BE2C (cell line): ENCODE measurements at regions not wholly inside any gene's neighbourhood (a gene's known extent, or its start where the extent isn't known, plus 50 kb on each side); places are given as distances from the start of the nearest gene placed in this dataset.

Experiments
- DNase-seq: peaks from one replicate; pipeline ENCODE4 v3.0.0-alpha.2; 2020
- H3K27me3 ChIP-seq: fragments of 250-450 bp; sonication (Bioruptor Pico); 2 replicates; pipeline ENCODE4 v1.5.1; 2020; ENCODE audit warnings: mild to moderate bottlenecking
- H3K36me3 ChIP-seq: fragments of 250-450 bp; sonication (Bioruptor Pico); 2 replicates; pipeline ENCODE4 v1.5.1; 2020; ENCODE audit warnings: mild to moderate bottlenecking
- H3K4me1 ChIP-seq: fragments of 250-450 bp; sonication (Bioruptor Pico); 2 replicates; pipeline ENCODE4 v1.5.1; 2020
- H3K4me3 ChIP-seq: 2 replicates; pipeline ENCODE4 v1.5.1; 2011; ENCODE audit warnings: low read depth, low read length
- H3K9me3 ChIP-seq: fragments of 250-450 bp; sonication (Bioruptor Pico); 2 replicates; pipeline ENCODE4 v1.5.1; 2020
- CTCF ChIP-seq: IDR thresholded peaks from 2 replicates; pipeline ENCODE4 v1.5.1; 2012; ENCODE audit warnings: mild to moderate bottlenecking, low read depth, low read length

GRCh38 chr11:95349345-95349942 is 118.4 kb upstream of the SESN3 start:
- no peak for DNase-seq
- Histone ChIP-seq H3K4me1 (no peaks in the 10 kb centered on the region), H3K4me3 (no peak overlapping the region), H3K36me3 (no peaks in the 10 kb centered on the region), H3K9me3 (no peaks in the 10 kb centered on the region), H3K27me3 (no peaks in the 10 kb centered on the region)
- no peak for TF ChIP-seq CTCF

GRCh38 chr11:95346265-95346664 is 115.3 kb upstream of the SESN3 start:
- no peak overlapping the region for H3K4me3 ChIP-seq
- H3K27me3 ChIP-seq, result no peaks in the 10 kb centered on the region
- no peaks in the 10 kb centered on the region for H3K4me1 ChIP-seq
- no peak for DNase-seq
- no peak for TF ChIP-seq CTCF
- H3K36me3 ChIP-seq, result no peaks in the 10 kb centered on the region
- no peaks in the 10 kb centered on the region for H3K9me3 ChIP-seq

GRCh38 chr11:95345651-95346050 is 114.6 kb upstream of the SESN3 start:
- H3K27me3 ChIP-seq, result no peaks in the 10 kb centered on the region
- no peaks in the 10 kb centered on the region for H3K9me3 ChIP-seq
- H3K4me1 ChIP-seq, result no peaks in the 10 kb centered on the region
- no peak for TF ChIP-seq CTCF
- no peak overlapping the region for H3K4me3 ChIP-seq
- no peaks in the 10 kb centered on the region for H3K36me3 ChIP-seq
- no peak for DNase-seq

- no peak for TF ChIP-seq CTCF
- Histone ChIP-seq H3K4me3 (no peak overlapping the region), H3K36me3 (no peaks in the 10 kb centered on the region), H3K4me1 (no peaks in the 10 kb centered on the region), H3K27me3 (no peaks in the 10 kb centered on the region), H3K9me3 (no peaks in the 10 kb centered on the region)
- no peak for DNase-seq
Observed at GRCh38 chr11:95344932-95345642, 114.1 kb upstream of the SESN3 start.

GRCh38 chr11:95341221-95341620 is 110.2 kb upstream of the SESN3 start:
- Histone ChIP-seq H3K27me3 (no peaks in the 10 kb centered on the region), H3K4me3 (no peak overlapping the region), H3K36me3 (no peaks in the 10 kb centered on the region), H3K9me3 (no peaks in the 10 kb centered on the region), H3K4me1 (peaks cover 22% of the 10 kb centered on the region)
- no peak for TF ChIP-seq CTCF
- DNase-seq, result no peak
